H1 (cell line): ENCODE measurements at regions not wholly inside any gene's neighbourhood (a gene's known extent, or its start where the extent isn't known, plus 50 kb on each side); places are given as distances from the start of the nearest gene placed in this dataset.

Experiments used
- CHD2 ChIP-seq: IDR thresholded peaks from 2 replicates; pipeline ENCODE4 v1.6.1; 2012; ENCODE audit warnings: low read length, improper control_type of control experiment
- CREB1 ChIP-seq: IDR thresholded peaks from 2 replicates; pipeline ENCODE4 v1.6.1; 2012; ENCODE audit warnings: inconsistent platforms
- EP300 ChIP-seq, 2 experiments: IDR thresholded peaks; 1 replicate in 1 of 2; 2 replicates in 1 of 2; pipeline ENCODE4 v1.6.1; 2011 to 2012; ENCODE audit warnings: low read depth in 2 of 2, low read length in 2 of 2, mild to moderate bottlenecking in 2 of 2, borderline replicate concordance in 1 of 2, inconsistent platforms in 1 of 2, moderate library complexity in 1 of 2
- PHF8 ChIP-seq: fragments of 200-600 bp; sonication (generic); conservative IDR thresholded peaks from 2 replicates; pipeline ENCODE4 v1.7.1; 2012; ENCODE audit warnings: low read depth, mild to moderate bottlenecking, inconsistent platforms, low read length, moderate library complexity
- POLR2A ChIP-seq, 2 experiments: IDR thresholded peaks; 1 replicate in 1 of 2; 2 replicates in 1 of 2; pipeline ENCODE4 v1.6.1; 2011; ENCODE audit warnings: low read depth in 2 of 2, low read length in 2 of 2, mild to moderate bottlenecking in 2 of 2; ENCODE audit errors: control extremely low read depth in 1 of 2
- POLR2AphosphoS5 ChIP-seq: IDR thresholded peaks from 2 replicates; pipeline ENCODE4 v1.6.1; 2011; ENCODE audit warnings: low read depth, low read length
- YY1 ChIP-seq: IDR thresholded peaks from 2 replicates; pipeline ENCODE4 v1.6.1; 2011; ENCODE audit warnings: low read depth, mild to moderate bottlenecking, low read length
- TF ChIP-seq, protein P1 (sequence below), 3 experiments: IDR thresholded peaks; 1 replicate in 2 of 3; 2 replicates in 1 of 3; pipeline versions ENCODE4 v1.5.1 to v1.6.1; 2011; ENCODE audit warnings: low read length in 3 of 3, mild to moderate bottlenecking in 3 of 3, inconsistent platforms in 2 of 3, low read depth in 1 of 3, moderate library complexity in 1 of 3; ENCODE audit not compliant: insufficient read depth in 1 of 3; ENCODE audit errors: control extremely low read depth in 1 of 3
- TF ChIP-seq, protein P2 (sequence below): IDR thresholded peaks from 2 replicates; pipeline ENCODE4 v1.6.1; 2011; ENCODE audit warnings: low read length, improper control_type of control experiment
- TF ChIP-seq, protein P3 (sequence below): IDR thresholded peaks from 2 replicates; pipeline ENCODE4 v1.6.1; 2012; ENCODE audit warnings: low read length, inconsistent platforms
- TF ChIP-seq, protein P4 (sequence below): IDR thresholded peaks from 2 replicates; pipeline ENCODE4 v1.6.1; 2012; ENCODE audit warnings: inconsistent platforms

DNA sequence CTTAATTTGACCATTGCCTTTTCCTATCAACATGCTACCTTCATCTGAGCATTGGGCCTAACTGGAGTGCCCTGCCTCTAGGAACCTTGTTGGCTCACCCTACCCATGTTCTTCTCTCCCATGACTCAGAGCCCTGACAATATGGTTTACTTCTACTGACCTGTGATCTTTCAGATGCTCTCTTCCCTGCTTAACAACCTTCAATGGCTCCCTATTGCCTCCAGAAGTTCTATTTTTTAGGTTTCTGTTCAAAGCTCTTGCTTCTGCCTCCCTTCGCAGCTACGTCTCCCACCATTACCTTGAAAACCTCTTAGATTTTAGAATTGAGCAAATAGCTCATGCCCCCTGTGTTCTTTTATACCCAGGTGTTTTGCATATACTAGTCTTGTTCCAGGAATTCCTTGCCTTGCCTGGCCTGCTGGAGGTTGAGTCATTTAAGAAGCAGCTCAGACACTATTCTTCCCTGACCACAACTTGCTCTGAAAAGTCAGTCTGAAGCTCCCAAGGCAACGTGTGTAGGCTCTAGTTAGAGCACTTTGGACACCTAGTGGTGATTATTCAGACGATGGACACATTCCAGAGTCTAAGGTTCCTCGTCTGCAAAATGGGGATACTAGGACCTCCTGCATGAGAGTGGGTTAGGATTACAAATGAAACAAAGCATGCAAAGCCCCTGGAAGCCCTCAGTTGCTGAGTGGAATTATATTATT is 64.4 kb upstream of the EMX2 start:
- TF ChIP-seq, protein P1, sequence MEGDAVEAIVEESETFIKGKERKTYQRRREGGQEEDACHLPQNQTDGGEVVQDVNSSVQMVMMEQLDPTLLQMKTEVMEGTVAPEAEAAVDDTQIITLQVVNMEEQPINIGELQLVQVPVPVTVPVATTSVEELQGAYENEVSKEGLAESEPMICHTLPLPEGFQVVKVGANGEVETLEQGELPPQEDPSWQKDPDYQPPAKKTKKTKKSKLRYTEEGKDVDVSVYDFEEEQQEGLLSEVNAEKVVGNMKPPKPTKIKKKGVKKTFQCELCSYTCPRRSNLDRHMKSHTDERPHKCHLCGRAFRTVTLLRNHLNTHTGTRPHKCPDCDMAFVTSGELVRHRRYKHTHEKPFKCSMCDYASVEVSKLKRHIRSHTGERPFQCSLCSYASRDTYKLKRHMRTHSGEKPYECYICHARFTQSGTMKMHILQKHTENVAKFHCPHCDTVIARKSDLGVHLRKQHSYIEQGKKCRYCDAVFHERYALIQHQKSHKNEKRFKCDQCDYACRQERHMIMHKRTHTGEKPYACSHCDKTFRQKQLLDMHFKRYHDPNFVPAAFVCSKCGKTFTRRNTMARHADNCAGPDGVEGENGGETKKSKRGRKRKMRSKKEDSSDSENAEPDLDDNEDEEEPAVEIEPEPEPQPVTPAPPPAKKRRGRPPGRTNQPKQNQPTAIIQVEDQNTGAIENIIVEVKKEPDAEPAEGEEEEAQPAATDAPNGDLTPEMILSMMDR (IDR thresholded peaks at IDR 0.05; ENCODE audit: control extremely low read depth in 1 of 3, insufficient read depth in 1 of 3, low read depth in 1 of 3, low read length in 3 of 3), result peak in 1 of 3 experiments; percentile 3; a peak in 1 of 4 replicates
- TF ChIP-seq, protein P2, sequence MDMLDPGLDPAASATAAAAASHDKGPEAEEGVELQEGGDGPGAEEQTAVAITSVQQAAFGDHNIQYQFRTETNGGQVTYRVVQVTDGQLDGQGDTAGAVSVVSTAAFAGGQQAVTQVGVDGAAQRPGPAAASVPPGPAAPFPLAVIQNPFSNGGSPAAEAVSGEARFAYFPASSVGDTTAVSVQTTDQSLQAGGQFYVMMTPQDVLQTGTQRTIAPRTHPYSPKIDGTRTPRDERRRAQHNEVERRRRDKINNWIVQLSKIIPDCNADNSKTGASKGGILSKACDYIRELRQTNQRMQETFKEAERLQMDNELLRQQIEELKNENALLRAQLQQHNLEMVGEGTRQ, result no peak
- TF ChIP-seq POLR2A (IDR thresholded peaks at IDR 0.05; ENCODE audit: control extremely low read depth in 1 of 2, low read depth in 2 of 2, low read length in 2 of 2) (no peak), EP300 (IDR thresholded peaks at IDR 0.05; ENCODE audit: borderline replicate concordance in 1 of 2, low read depth in 2 of 2, low read length in 2 of 2) (no peak), POLR2AphosphoS5 (no peak), PHF8 (no peak), CREB1 (no peak), CHD2 (no peak), YY1 (no peak)
- TF ChIP-seq, protein P3, sequence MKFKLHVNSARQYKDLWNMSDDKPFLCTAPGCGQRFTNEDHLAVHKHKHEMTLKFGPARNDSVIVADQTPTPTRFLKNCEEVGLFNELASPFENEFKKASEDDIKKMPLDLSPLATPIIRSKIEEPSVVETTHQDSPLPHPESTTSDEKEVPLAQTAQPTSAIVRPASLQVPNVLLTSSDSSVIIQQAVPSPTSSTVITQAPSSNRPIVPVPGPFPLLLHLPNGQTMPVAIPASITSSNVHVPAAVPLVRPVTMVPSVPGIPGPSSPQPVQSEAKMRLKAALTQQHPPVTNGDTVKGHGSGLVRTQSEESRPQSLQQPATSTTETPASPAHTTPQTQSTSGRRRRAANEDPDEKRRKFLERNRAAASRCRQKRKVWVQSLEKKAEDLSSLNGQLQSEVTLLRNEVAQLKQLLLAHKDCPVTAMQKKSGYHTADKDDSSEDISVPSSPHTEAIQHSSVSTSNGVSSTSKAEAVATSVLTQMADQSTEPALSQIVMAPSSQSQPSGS, result no peak
- TF ChIP-seq, protein P4, sequence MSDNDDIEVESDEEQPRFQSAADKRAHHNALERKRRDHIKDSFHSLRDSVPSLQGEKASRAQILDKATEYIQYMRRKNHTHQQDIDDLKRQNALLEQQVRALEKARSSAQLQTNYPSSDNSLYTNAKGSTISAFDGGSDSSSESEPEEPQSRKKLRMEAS, result no peak
